Epidermal melanocyte (primary cell): ENCODE measurements at regions not wholly inside any gene's neighbourhood (a gene's known extent, or its start where the extent isn't known, plus 50 kb on each side); places are given as distances from the start of the nearest gene placed in this dataset.
"Not testable (repeated sequence)": the region's sequence is repeated elsewhere in the genome, so short reads cannot be mapped to it uniquely, and the experiment has no call there.

Experiments
- DNase-seq: peaks from one replicate; pipeline ENCODE4 v3.0.0; 2011; ENCODE audit warnings: low spot score; ENCODE audit not compliant: insufficient read length

DNA sequence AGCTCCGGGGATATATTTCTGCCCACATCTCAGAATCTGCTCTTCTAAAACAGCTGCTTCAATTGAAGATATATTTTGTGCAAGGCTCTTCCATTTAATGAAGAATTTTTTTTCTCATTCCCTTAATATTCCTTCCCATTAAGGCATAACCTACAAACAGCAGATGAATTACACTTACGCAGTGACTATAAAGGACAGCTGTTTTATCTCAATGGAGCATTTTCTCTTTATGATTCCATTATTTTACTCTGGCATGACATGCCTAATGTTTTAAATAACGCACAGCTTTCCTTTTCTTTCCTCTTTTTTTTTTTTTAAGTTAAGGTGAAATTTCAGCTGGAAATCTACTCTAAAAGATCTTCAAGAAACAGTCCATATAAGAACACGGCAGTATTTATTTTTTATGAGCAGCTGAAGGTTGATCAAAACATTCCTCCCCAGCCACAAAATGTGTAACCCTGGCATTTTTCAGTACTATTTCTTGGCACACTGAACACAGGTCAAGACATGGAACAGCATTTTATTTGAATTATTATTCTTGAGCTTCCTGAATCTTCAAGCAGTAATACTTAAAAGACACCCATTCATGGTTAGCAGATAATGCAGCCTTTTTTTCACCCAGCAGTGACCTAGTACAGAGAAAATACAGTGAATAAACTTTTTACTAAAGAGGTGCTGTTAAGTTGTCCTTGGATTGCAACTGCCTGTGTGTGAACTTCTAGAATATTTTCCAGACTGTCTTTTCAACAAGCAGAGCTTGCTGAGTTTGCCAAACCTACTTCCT, 118.1 kb upstream of the FOXN3 start:
- DNase-seq = no peak

DNA sequence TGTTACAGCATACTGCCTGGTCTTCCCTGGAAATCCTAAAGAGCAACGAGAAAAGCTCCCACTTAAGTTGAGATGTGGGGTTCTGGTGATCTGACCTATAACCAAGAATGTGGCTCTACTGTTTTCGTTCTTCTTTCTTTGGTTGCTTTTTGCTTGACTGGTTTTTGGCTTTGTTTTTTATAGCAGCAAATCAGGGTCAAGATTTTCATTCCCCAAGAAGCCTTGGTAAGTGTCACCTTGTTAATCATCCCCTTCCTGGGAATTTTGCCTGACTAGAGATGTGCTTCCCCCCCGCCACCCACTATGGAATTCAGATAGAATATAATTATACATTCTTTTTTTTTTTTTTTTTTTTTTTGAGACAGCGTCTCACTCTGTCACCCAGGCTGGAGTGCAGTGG, 116.7 kb upstream of the FOXN3 start:
- no peak for DNase-seq

DNA sequence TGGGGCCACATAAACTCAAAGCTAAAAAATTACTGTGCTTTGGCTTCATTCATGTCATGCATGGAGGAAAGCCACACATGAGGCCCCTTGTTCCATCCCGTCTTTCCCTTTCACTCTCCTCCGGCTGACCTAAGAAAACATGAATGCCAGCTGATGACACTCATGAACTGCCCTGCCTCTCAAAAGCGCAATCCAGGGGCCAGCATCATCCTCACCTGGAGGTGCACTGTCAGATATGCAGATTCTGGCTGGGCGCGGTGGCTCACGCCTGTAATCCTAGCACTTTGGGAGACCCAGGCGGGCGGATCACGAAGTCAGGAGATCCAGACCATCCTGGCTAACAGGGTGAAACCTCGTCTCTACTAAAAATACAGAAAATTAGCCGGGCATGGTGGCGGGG, 116.1 kb upstream of the FOXN3 start:
- DNase-seq = no peak

DNA sequence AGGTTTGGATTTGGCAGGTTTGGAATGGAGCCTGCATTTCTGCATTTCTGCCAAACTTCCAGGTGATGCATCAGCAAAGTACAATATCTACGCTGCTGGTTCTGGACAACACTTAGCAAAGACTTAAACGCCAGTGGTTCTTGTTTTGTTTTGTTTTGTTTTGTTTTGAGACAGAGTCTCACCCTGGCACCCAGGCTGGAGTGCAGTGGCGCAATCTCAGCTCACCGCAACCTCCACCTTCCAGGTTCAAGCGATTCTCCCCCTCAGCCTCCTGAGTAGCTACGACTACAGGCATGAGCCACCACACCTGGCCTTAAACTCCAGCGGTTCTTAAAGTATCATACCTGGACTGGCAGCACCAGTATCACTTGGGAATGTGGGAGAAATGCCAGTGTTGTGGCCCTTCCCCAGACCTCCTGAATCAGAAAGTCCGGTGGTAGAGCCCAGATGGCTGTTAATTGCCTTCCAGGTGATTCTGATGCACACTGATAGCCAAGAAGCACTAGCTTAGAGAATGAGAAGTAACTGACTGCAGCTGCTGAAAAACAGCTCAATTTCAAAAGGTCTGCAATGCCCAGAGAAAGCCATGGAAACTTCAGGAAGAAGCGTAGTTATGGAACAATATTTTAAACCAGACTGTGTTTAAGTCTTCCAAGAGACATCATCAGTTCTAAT, 114.8 kb upstream of the FOXN3 start:
- DNase-seq = no peak

DNA sequence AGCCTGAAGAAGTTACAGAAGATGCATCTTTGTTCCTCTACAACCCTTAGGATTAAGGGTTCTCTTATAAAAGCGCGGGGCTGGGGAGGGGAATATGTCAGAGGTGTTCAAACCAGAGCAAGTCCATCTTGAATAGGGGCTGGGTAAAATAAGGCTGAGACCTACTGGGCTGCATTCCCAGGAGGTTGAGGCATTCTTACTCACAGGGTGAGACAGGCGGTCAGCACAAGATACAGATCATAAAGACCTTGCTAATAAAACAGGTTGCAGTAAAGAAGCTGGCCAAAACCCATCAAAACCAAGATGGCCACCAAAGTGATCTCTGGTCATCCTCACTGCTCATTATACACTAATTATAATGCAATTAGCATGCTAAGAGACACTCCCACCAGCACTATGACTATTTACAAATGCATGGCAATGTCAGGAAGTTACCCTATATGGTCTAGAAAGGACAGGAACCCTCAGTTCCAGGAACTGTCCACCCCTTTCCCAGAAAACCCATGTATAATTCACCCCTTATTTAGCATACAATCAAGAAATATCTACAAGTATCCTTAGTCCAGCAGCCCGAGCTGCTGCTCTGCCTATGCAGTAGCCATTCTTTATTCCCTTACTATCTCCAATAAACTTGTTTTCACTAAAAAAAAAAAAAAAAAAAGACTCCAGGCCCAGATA, 108.1 kb upstream of the FOXN3 start:
- no peak for DNase-seq

DNA sequence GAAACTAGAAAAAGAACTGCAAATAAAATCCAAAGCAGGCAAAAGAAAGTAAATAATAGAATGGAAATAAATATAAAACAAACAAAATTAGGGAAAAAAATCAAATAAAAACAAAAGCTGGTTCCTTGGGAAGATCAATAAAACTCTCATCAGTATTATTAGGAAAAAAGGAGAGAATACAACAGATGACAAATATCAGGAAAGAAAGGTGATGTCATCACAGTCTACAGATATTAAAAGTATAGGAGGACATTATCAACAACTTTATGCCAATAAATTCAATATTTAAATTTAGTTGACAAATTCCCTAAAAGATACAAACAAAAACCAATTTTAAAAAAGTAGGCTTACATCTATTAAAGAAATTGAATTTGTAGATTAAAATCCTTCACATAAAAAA, 107.4 kb upstream of the FOXN3 start:
- DNase-seq = no peak

DNA sequence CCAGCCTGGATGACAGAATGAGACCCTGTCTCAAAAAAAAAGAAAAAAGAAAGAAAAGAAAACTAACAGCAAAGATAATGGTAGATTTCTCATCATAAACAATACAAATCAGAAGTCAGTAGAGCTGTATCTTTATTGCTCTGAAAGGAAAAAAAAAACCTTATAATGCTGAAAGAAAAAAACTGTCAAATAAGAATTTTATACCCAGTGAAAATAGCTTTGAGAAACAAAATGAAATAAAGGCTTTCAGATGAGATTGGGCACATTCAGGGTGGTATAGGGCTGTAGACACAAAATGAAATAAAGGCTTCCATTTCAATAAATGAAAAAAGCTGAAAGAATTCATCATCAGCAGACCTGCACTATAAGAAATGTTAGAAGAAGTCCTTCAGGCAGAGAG, 105.0 kb upstream of the FOXN3 start:
- no peak for DNase-seq

DNA sequence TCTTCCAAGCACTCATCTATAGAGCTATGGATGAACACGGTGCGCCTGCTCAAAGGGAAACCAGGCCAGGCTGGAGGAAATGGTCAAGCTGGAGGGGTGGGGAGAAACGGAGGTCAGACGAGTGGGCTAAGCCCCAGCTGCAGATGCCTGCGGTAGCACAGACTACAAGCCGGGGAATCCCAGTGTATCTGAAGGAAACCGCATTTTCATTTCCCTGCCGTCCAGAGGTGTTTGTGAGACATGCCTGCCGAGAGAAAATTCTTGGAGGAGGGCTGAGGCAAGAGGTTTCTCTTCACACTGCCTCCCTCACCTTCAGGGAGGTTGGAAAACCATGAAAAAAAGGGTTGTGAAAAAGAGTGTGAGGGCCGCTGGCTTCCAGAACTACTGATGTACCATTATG, 102.0 kb upstream of the FOXN3 start:
- no peak for DNase-seq

DNA sequence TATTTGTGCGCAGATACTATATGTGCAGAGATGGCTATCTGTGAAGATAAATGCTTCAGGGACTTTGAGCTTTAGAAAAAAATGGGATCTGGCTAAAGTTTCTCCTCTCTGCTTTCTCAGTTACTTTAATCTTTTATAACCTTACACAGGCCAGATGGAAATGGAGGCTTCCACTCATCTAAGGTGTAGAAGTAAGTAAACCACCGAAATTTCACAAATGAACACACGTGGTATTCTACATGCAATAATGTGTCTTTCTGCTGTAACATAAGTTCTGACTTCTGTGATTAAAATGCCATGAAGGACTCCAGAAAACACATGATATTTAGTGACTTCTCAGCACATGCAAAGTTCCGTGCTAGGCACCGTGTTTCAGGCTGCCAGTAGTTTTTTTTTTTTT, 99.1 kb upstream of the FOXN3 start:
- DNase-seq = no peak

DNA sequence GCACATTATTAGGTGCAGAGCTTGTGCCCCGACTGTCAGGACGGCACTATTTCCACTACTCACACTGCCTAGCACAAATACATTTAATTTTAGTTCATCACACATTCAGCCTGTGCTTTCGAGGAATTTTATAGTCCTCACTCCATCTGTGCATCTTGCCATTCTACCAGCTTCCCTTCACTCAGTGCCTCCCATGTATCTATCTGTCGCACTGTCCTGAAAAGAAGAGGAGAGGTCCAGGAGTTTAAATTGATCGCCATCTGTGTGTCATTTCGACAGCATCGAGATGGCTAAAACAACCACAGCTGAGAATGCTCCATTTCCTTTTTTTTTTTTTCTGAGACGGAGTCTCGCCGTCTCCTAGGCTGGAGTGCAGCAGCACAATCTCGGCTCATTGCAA, 97.6 kb upstream of the FOXN3 start:
- DNase-seq = no peak

DNA sequence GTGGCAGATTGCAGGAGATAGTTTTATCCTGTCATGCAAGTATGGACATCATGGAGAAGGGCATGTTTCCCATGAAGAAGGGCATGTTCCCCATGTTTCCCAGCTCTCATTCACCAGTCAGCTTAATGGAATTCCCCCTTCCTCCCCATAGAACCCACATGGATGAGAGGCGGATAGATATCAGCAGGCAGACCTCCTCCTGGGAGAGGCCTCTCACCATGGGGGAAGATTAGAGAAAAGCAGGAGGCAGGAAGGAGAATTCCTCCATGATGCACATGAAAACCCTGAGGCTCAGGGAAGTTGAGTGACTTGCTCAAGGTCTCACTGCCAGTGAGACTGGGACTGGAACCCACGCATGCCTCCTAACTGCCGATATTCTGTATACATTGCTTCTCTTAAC, 92.9 kb upstream of the FOXN3 start:
- DNase-seq = no peak

DNA sequence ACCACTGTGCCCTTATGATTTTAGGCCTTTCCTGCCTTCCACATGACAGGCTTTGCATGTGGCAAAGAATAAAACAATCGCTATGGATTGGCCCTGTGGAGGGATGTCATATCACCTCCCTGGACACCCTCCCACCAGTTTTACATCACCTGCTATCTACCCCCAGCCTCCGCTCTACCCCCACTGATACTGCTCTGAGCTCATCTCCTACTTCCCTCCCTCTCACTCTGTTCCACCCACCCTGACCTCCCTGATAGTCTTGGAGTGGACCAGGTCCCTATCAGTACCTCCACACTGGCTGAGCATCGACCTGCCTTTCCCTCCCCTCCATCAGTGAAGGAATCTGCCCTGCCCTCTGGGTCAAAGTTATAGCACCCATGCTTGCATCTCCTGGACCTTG, 91.8 kb upstream of the FOXN3 start:
- DNase-seq = no peak

DNA sequence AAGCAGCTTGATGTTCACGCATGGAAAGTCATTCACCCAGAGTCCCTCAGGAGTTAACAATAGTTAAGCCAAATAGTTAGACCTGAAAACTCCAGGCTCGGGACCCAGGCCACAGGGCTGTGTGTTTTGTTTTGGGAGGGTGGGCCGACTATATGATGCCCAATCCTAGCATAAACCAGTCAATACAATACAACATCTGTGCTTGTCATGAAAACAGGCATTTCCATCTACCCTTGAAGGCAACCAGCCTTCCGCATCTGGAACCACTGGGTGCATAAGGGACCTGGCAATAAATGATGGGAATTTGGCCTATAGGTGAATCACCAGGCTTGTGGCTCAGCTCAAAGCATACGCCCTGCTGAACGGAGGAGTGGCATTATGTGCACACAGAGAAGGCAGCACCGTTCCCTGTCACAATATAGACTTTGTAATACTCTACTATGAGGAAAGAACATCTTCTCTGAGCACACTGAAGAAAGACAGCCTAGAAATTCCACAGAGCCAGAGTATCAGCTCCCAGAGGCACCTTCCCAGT, 91.0 kb upstream of the FOXN3 start:
- DNase-seq = no peak

DNA sequence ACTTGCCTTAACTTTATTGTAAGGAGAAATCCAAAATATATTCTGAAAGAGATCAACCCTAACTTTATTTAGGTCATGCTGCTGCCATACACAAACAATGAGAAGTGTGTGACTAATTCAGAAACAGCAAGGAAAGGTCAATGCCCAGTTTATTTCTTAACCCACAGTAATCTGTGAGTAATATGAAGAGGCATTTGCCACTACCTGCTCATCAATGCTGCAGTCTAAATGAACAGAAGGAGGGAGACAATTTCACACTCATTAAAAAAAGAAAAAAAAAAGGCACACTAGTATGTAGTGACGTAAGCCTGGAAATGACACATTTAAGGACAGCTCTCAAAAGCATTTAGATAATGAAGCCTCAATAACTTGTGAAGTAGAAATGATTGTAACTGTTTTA, 90.5 kb upstream of the FOXN3 start:
- no peak for DNase-seq

DNA sequence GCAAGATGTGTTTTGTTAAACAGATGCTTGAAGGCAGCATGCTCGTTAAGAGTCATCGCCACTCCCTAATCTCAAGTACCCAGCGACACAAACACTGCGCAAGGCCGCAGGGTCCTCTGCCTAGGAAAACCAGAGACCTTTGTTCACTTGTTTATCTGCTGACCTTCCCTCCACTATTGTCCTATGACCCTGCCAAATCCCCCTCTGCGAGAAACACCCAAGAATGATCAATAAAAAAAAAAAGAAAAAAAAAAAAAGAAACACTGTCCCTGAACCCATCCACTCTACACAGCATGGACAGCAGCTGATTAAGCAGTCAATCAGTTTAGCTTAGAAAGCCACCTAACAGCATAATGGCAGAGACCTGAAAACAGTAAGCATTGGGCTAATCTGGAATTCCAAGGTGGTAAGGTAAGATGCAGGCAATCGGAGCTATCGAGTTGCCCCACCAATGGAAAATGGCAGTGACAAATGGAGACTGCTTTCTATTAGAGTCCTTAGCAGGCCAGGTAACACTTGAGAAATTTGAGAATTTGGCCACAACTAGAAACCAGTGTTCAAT, 89.9 kb upstream of the FOXN3 start:
- not testable (repeated sequence) for DNase-seq

DNA sequence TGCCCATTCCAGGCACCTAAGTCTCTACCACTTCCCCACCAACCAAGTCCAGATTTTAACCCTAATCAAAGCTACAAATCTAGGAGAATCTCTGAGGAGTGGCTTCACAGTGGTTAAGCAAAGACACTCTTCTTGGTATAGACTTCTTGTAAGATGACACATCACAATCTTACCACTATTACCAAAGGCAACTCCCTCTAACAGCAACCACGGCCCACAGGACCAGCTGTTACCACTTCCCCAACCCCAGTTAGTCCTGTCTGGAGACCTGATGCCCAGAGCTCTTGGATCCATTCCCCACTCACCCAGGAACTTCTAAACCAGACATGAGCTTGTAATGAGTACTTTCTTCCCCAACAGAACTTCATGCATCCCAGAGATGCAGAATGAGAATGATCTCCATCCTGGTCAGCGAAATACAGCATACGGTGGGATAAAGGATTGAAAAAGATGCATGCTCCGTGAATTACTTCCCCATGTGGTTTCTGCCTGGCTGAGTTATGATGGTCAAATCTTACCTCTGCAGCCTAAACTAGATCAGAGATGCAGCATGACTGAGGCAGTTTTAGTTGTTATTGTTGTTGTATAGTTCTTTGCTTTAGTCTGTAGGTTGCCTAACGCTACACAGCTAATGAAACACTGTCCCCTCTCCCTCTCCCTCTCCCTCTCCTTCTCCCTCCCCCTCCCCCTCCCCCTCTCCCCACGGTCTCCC, 87.7 kb upstream of the FOXN3 start:
- no peak for DNase-seq

DNA sequence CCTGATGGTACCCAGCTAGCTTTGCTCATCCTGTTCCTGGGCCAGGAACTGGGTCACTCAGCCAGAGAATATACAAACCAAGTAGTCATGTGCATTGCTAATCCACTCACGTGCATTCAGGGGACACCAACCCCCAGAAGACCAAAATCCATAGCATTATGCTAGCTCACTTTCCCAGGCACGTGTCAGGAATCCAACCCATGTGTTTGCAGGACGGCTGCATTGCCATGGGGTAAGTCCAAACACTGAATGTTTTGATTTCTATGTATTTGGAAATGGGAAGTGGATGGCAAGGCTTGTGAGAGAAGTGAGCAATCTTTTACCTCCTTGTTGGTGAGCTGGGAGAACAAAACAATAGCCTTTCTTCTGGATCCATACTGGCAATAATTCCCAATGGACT, 87.1 kb upstream of the FOXN3 start:
- no peak for DNase-seq

DNA sequence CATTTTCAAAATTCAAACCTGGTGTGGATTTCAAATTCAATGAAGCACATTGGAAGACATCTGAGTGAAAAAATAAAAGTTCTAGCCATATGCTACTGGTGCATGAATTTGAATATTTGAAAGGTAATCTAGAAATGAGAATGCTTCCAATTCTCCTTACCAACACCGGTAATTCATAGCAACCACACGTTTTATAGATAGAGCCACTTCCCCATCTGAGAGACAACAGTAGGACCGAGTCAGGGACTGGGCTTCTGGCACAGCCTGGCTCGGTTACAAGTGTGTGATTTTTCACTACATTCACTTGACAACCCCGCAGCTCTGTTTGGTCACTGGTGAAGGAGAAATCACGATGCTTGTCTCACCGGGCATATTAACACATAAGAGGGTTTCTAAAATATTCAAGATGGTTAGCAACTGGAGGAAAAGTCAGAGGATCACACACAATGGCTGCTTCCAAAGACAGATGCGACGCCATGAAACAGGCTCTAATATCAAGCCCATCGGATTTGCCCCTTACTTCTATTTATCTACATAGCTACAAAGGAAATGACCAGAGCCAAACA, 86.5 kb upstream of the FOXN3 start:
- no peak for DNase-seq

DNA sequence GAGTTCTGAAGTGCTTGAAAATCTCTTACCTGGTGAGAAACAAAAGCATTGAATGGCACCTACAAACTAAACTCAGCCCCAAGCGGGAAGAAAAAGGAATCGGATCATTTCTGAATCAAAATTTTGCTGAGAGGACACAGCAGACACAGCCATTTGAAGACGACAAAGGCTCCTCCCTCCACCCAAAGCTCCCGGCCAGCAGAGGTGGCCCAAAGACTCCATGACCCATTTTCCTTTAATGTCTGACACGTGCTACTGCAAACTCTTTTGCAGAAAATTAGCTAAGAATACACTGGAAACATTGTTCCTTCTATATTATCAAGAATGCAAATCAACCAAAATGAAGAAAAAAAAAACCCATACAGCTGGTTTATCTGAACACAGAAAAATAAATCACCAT, 85.9 kb upstream of the FOXN3 start:
- DNase-seq = no peak

DNA sequence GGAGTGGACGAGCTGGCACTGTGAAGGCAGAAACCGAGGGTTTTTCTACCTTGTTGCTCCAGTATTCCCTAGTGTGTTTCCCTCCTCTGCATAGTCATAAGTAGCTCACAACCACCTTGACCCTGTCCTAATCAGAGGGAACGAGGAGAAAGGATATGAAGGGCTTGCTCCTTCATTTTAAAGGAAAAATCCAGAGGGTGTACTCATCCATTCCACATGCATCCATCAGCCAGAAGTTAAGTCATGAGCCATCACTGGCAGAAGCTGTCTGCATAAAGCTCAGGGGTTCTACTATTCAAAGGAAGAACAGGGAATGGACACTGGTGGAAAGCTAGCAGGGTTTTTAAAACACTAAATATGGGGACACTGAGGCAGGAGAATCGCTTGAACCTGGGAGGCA, 84.3 kb upstream of the FOXN3 start:
- no peak for DNase-seq

DNA sequence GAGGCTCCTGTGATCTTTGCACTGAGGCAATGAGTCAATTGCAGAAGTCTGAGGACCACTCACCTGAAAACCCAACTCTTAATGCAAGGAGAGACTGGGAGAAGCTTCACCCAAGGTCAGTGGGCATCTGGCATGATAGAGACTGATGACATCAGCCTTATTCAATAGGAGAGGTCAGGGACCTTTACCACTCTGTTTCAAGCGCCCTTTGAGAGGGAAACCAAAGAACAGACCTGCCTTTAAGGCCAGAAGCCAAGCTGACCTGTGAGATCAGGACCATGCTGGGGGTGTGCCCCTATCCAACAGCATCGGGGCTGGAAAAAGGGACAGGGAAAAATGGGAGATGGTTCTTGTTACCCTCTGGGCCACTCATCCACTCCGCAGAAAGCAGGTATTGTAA, 83.3 kb upstream of the FOXN3 start:
- DNase-seq = no peak
